HG03135 (cell line): ENCODE measurements at regions not wholly inside any gene's neighbourhood (a gene's known extent, or its start where the extent isn't known, plus 50 kb on each side); places are given as distances from the start of the nearest gene placed in this dataset.

ENCODE experiments used
- ATAC-seq: cut with Tn5 transposase; IDR thresholded peaks from one replicate; pipeline ENCODE4 v1.9.1; 2021; ENCODE audit warnings: mild to moderate bottlenecking, moderate library complexity; ENCODE audit not compliant: unreplicated experiment

DNA sequence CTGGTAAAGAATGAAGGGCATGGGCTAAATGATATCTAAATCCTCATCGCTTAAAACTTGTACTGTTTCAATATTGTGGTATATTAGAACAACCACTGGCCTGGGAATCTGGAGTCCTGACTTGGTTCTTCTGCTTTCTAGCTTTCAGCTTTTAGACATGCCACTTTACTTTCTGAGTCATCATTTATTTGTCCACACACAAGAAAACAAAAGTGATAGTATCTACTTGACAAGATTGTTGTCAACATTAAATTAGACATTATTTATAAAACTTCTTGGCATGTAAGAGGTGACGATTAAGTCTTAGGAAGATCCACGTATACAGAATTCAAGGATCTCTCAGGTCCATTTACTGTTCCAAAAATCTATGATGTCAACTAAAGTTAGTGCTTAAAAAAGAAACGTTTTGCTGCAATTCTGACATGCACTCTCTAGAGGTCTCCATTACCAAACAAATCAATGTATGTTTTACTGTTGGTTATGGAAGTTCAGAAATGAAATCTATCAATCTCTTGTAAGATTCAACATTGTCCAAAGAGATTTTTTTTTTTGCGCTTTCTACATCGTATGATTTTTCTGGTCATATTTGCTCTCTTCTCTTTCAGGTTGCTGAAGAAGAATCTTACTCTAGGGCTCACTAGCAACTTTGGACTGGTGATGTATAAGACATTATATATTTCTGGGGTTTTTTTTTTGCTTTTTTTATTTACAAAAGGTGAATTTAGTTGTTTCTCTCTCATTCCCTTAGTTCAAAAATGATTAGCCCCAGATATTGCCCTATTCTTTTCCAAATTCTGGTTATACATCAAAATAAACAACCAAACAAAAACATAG lies 53.6 kb upstream of the DYNC1I1 start:
- no peak for ATAC-seq

DNA sequence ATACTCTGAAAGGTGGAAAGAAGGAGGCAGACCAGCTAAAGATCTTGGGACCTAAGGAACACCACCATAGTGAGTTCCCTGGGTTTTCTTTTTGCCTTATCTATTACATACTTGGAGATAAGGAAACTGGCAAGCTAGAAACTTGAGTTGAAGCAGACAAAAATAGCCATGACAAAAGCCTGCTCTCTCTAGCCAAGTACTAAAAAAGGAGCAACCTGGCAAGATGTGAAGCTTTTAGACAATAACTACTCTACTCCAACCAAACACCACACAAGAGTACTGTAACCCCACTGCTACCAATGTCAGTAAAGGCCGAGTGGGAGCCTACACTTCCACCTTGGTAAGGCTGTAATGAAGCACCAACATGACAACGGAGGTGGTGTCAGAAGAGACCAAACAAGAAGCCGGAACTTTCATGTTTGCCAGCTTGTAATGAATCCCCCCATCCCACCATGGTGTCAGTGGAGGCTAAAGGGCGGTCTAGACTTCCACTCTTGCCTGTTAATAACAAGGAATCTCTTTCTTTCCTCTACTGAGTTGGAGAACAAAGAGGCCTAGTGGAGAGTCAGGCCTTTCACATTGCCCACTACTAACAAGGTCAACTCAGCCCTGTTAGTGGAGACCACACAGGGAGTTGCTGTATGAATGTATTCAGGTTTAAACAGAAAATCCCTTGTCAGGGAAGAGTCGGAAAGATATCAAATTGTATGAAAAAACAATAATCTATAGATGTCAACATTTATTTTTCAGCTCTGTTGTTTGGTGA lies 55.8 kb upstream of the DYNC1I1 start:
- no peak for ATAC-seq

DNA sequence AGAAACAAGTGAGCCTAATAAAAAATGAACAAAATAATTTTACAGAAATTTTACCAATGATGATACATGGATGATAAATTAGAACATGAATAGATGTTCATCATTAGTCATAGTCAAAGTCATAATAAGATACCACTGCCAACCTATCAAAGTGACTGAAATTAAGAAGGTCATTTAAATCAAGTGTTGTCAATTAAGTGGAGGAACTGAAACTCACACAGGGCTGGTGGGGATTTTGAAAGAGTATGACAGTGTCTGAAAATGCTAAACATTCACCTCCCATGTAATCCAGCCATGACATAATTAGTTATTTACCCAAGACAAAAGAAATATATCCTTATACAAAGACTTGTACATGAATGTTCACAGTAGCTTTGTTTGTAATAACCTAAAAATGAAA lies 57.1 kb upstream of the DYNC1I1 start:
- peak; percentile 89 for ATAC-seq

DNA sequence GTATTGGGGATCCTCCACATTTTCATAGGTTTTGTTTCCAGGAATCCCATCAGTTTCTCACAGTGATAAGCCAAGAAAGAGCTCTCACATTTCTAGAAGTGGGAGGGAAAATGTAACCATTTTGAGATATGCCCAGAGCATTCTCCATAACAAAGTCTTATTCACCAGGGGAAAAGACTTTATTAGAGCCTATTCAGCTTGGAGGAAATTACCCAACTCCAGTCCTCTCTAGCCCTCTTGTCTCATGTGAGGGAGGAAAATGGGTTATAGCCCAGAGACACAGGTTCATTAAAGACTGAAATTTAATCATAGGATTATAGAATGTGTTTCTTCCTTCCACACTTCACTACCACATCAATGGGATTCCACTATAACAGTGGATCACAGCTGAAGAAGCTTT lies 61.6 kb upstream of the DYNC1I1 start:
- no peak for ATAC-seq

DNA sequence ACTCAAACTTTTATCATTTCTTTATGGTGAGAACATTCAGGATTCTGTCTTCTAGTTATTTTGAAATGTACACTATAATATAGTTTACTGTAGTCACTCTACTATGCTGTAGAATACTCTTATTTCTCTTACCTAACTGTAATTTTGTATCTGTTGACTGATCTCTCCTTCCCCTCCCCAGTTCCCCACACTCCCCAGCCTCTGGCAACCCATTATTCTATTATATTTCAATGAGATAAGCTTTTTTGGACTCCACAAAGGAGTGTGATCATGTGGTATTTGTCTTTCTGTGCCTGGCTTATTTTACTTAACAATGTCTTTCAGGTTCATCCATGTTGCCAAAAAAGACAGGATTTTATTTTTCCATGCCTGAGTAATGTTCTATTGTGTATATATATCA lies 71.4 kb upstream of the DYNC1I1 start:
- ATAC-seq, result no peak

DNA sequence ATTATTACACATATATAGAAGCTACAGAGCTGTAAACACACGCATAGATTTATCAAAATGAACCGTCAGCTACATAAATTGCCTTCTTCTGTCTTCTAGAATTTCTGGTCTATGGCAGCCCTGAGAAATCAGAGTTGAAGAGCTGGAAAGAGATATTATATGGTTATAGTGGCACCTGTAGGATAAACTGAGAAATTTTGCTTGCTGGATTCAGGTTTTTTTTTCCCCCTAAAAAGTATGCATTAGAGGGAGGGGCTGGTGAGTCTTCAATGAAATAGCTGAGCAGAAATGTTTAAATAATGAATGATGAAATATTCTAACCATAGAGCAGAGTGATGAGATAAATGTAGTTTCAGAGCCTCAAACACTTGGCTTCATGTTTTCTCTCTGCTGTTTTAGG lies 78.0 kb upstream of the DYNC1I1 start:
- no peak for ATAC-seq

DNA sequence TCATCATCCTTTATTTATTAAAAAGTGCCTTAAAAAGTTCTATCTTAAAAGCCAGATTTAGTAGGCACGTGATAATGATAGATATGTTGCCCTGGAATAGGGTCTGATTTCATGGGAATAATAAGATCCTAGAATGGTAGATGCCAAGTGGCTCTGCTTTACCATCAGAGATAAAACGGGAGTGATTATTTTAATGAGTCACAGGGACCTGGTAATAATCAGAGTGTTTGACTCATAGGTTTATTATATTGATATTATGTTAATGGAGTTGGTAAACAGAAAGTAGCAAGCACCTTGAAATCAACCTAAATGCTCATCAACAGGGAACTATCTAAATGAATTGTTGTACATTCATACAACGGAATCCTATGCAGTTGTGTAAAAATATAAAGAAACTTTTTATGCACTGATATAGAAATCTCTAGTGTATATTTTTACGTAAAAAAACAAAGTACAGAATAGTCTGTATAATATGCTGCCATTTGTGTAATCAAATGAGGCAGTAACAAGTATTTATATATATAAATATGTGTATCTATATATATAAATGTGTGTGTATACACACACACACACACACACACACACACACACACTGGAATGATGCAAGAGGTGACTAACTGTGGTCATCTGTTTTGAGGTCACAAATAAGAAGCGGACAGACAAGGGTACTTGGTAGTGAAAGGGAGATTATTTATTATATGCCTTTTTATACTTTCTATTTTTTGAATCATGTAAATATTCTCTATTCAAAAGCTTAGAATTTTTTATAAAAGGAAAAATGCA lies 78.6 kb upstream of the DYNC1I1 start:
- ATAC-seq, result no peak

DNA sequence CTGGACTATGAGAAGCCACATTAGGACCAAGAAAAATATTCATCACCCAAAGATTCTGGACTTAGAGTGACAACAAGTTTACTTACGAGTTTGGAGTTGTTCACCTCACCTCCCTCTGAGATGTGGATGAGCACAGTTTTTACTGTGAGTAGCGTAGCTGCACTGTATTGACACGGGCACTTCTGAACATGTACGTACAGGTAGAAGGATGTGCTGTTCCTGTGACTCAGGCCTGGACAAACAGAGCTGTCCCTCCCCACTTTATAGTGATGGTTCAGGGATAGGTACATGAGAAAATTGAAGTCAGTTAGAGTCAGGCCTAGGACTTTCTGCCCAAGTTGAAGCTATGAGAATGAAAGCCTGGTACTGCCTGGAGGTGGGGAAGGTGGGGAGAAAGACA lies 80.9 kb upstream of the DYNC1I1 start:
- ATAC-seq, result no peak

DNA sequence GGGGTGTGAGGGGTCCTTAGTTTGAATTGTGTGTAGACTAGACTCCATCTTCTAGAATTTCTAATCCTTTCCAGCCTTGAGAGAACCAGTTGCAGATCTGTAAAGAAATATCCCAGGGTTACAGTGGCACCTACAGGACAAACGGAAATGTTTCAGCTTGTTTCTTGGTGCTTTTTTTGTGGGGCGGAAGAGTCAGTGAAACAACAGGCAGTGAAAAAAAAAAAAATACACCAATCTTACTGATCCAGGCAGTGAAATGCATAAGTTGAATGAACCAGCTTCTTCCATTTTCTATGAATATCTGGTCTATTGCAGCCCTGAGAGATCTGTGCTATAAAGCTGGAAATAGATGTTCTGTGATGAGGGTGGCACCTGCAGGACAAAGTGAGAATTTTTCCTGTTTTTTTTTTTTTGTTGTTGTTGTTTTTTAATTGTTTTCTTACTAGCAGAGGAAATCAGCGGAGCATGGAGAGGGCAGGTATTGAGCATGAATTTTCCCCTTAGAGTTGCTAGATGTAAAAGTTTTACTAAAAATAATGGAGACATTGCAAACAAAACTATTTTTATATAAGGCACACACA lies 81.9 kb upstream of the DYNC1I1 start:
- ATAC-seq, result peak; percentile 72

DNA sequence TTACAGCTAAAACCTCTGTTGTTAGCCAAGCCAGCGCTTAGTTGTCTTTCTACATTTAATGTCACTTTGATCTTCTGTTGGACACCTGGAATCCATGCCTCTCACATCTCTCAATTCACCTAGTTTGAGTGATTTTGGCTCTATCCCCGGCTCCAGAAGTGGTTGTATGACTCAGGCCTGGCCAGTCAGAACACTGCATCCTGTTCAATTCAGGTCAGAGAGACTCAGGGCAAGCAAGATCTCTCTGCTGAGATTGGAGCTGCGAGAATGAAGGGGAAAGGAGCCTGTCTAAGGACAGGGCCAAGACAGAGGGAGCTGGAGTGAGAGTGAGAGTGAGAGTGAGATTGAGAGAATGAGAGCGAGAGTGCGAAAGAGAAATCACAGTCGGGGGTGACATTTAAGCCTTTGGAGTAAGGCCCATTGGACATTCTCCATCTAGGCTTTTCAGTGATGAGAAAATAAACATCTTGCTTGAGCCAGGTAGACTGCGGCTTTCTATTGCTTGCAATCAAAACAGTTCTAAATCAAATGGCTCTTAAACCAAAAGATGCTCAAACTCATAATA lies 83.3 kb upstream of the DYNC1I1 start:
- ATAC-seq, result no peak

DNA sequence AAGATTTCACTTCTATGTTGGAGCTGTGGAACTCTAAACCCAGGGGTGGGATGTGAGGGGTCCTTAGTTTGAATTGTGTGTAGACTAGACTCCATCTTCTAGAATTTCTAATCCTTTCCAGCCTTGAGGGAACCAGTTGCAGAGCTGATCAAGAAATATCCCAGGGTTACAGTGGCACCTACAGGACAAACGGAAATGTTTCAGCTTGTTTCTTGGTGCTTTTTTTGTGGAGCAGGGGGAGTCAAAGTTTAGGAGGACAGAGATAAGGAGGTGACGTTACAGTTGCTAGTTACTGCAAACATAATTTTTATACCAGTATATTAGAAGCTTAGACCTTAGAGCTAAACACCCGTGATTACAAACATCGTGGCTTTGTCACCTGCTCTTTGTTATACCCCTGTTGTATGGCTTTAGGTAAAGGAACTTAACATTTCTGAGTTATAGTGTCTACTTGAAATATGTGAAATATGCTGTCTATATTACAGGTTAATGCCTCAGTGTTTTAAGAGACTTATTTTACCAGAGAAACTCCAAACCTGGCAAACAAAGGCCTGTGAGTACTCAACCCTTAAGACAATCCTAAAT lies 84.5 kb upstream of the DYNC1I1 start:
- ATAC-seq, result no peak

DNA sequence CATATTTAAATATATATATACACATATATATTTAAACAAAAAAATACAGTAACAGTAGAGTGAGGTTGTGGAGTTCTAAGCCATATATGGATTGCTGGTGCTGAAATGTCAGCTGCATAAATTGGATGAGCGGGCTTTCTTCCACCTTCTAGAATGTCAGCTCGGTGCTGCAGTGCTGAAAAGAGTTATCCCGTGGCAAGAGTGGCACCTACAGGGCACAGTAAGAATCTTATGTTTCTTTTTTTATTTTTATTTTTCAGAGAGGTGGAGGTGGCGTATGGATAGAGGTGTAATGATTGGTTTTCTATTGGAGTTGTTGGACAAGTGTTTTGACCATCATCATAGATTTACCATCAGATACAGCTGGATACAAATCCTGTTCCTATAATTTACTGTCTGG lies 86.2 kb upstream of the DYNC1I1 start:
- ATAC-seq, result no peak

DNA sequence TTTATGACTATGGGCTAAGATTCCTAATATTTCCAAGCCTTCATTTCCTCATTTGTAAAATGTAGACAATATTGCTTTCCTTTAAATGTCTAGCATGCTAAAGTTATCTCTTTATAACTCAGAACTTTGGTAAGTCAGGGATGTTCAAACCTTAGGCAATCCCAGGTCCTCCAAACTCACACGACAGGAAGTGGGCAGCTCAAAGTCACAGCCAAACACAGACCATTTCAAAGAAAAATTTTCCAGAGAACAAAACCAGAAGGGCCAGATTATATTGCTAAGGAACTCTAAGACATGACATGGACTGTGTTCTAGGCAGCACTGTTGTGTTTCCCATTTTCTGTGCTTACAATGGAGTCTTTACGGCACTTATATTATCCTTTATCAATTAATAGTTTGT lies 87.8 kb upstream of the DYNC1I1 start:
- no peak for ATAC-seq

DNA sequence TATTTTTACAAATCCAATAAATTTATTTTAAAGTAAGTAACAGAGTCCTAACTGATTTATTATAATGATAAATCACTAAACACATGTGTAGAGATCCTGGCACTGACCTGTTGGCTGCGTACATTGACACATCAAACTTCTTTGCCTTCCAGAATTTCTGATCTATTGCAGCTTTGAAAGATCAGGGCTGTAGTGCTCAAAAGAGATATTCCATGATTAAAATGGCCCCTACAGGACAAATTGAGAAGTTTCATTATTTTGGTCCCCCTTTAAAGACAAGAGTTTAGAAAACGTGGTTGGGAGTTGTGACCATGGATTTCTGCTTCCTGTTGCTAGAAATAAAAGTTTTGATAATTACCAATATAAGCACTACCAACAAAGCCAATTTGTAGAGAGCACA lies 87.7 kb upstream of the PDK4 start:
- ATAC-seq, result no peak

DNA sequence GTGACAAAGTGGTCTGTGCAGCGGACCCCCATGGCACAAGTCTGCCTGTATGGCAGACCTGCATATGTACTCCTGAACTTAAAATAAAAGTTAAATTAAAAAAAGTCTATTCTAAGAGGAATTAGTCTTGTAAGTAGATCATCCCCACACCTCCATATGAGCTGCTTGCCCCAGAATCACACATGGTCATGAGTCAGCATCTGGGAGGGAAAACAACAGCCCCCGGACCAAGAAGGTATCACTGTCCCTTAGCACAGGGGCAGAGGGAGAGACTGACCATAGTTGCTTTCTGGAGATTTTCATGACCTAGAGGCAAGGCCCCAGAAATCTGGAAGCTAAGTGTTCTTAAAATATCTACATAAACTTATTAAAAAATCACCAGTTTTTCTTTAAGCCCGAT lies 86.6 kb upstream of the PDK4 start:
- no peak for ATAC-seq

DNA sequence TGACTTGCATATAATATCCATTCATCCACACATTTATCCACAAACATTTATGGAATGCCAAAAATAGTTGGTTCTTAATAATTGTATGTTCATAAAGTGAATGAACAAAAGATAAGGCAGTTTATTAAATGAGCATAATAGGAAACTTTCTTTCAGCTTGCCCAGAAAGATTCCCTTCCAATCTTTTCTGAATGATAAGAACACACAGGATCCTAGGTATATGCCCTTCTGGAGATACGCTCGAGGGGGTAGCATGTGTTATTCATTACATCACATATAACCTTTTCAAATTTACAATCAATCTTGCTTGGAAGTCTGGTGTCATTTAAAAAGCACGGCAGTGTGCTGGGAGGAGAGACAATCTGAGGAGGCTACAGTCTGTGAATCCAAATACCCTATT lies 80.4 kb upstream of the PDK4 start:
- no peak for ATAC-seq

DNA sequence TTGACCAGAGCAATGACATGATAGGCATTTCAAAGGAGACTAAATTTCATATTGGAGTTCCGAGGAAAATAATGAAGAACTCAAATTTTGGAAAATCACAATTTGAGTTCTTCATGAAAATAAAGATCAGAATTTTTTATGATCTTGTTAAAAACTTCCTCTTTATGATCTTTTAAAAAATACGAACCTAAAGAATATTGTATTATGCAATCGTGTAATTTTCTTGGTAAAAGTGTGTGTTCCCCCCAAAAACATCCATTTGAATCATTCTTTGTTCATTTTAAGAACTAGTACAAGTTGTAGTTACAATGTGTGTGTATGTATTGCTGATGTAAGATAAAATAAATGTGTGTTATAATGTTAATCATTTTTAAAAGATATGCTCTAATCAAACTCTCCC lies 79.3 kb upstream of the PDK4 start:
- no peak for ATAC-seq

DNA sequence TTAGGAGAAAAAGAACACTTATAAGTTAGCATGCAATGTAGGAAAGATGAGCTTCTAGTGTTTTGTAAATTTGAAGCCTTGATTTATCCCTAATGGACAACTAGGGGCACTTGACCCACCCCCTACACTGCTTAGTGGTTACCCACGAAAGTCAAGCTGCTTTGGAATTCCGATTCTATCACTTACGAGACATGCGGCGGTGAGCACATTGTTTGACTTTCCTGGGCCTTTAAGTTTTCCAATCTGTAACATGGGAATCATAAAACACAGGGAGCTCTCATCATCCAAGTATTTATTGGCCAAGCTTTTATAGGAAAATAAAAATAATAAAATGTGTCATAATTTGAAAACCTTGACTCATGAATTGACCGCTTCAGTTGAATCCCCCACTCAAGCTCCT lies 78.7 kb upstream of the PDK4 start:
- ATAC-seq, result no peak

DNA sequence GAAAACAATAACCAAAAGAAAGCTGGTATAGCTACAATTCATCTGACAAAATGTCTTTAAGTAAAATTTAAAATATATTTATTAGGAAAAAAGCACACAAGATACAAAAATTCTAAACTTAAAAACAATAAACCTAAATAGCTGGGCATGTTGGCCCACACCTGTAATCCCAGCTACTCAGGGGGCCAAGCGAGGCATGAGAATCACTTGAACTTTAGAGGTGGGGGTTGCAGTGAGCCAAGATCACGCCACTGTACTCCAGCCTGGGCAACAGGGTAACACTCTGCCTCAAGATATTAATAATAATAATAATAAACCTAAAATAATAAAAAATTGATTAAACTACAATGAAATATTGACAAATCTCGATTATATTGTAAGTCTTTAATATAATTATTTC lies 77.8 kb upstream of the PDK4 start:
- no peak for ATAC-seq

DNA sequence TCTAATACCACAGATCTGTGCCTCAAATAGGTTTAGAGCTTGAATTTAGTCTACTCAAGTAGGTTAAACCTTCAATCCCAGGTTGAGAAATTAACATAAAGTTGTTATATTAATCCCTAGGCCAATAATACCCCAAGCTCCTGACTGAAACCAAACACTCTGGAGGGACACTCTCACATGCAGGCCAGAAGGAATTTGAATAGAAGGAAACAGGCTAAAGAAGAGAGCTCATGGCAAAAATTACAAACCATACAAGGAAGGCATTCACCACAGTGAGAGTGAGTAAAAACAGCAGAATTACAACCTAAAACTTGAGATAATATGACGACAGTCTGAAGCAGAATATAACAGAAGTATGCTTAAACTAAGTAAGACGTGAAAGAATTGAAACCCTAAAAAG lies 76.1 kb upstream of the PDK4 start:
- no peak for ATAC-seq

DNA sequence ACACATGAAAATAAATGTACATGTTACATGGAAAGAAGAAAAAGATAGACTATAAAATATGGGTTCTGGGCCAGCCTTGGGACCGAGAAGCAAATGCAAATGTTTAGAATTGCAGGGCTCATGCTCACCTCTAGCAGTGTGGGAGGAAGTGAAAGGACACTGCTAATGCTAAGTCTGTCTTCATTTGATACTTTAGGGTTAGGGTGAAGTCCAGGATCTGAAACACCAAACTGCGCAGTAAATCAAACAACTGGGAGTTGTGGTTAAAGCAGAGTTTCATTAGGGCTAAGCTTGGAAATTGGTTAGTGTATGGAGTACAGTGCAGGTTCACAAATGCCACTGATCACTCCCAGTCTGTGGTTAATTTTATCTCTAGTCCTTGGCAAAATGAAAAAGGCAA lies 73.2 kb upstream of the PDK4 start:
- ATAC-seq, result no peak
